Gastroesophageal sphincter (tissue), 3 donors: ENCODE measurements at regions not wholly inside any gene's neighbourhood (a gene's known extent, or its start where the extent isn't known, plus 50 kb on each side); places are given as distances from the start of the nearest gene placed in this dataset.

Source experiments
- EP300 ChIP-seq: sonication (generic); formaldehyde crosslinking; IDR thresholded peaks from one replicate; pipeline ENCODE4 v1.6.1; 2017; ENCODE audit warnings: antibody characterized with exemption, mild to moderate bottlenecking
- POLR2A ChIP-seq, 2 donors: fragments of 450-650 bp; IDR thresholded peaks; one replicate each; pipeline ENCODE4 v1.6.1; 2017; ENCODE audit warnings: antibody characterized with exemption in 2 of 2, mild to moderate bottlenecking in 2 of 2, moderate library complexity in 1 of 2
- POLR2AphosphoS5 ChIP-seq: sonication (generic); formaldehyde crosslinking; IDR thresholded peaks from one replicate; pipeline ENCODE4 v1.6.1; 2017; ENCODE audit warnings: antibody characterized with exemption
- TF ChIP-seq, protein P1 (sequence below), 4 experiments: fragments of 200-600 bp in 2 of 4; fragments of 450-650 bp in 2 of 4; sonication (generic) in 1 of 4; IDR thresholded peaks; one replicate each; pipeline ENCODE4 v1.5.1; 2017 to 2019; ENCODE audit warnings: antibody characterized with exemption in 4 of 4, mild to moderate bottlenecking in 2 of 4, moderate library complexity in 2 of 4

DNA sequence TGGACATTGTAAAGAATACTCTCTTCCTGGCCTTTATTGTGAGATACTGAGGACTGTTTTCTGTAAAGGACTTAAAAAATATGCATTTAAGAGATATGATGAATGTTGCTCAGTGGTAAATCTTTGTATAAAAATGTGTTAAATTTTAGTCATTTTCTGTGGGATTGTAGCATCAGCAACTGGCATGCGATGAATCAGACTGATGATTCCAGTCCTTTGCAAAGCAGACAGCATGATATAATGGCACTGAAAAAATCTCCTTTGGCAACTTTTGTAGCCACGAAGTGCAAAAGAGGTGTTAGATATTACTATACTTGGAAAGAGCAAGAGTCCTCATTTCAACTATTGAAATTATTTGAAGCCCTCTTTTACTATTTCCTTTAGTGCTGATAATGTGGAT, 678.7 kb downstream of the PLCL1 start:
- TF ChIP-seq, protein P1, sequence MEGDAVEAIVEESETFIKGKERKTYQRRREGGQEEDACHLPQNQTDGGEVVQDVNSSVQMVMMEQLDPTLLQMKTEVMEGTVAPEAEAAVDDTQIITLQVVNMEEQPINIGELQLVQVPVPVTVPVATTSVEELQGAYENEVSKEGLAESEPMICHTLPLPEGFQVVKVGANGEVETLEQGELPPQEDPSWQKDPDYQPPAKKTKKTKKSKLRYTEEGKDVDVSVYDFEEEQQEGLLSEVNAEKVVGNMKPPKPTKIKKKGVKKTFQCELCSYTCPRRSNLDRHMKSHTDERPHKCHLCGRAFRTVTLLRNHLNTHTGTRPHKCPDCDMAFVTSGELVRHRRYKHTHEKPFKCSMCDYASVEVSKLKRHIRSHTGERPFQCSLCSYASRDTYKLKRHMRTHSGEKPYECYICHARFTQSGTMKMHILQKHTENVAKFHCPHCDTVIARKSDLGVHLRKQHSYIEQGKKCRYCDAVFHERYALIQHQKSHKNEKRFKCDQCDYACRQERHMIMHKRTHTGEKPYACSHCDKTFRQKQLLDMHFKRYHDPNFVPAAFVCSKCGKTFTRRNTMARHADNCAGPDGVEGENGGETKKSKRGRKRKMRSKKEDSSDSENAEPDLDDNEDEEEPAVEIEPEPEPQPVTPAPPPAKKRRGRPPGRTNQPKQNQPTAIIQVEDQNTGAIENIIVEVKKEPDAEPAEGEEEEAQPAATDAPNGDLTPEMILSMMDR (IDR thresholded peaks at IDR 0.05): no peak
- TF ChIP-seq POLR2AphosphoS5 (no peak), POLR2A (IDR thresholded peaks at IDR 0.05) (no peak), EP300 (no peak)
